Epithelial cell of proximal tubule (primary cell): ENCODE measurements at regions not wholly inside any gene's neighbourhood (a gene's known extent, or its start where the extent isn't known, plus 50 kb on each side); places are given as distances from the start of the nearest gene placed in this dataset.

Experiments
- DNase-seq: peaks from one replicate; pipeline ENCODE4 v3.0.0-alpha.2; 2011; ENCODE audit warnings: low read depth
- H3K4me3 ChIP-seq: 2 replicates; pipeline ENCODE4 v1.5.1; 2011; ENCODE audit warnings: low read depth, mild to moderate bottlenecking, low read length
- CTCF ChIP-seq: conservative IDR thresholded peaks from 2 replicates; pipeline ENCODE4 v1.5.1; 2012; ENCODE audit warnings: low read depth, mild to moderate bottlenecking, low read length

GRCh38 chr11:56932572-56933220 lies 56.0 kb upstream of the OR5AK2 start:
- H3K4me3 ChIP-seq: no peak overlapping the region
- no peak for TF ChIP-seq CTCF
- peak; percentile 27 for DNase-seq

- no peak for TF ChIP-seq CTCF
- H3K4me3 ChIP-seq: no peak overlapping the region
- DNase-seq: no peak
Observed at GRCh38 chr11:56923116-56923515, 65.6 kb upstream of the OR5AK2 start.

GRCh38 chr11:56922421-56922820 lies 66.3 kb upstream of the OR5AK2 start:
- H3K4me3 ChIP-seq: no peak overlapping the region
- DNase-seq: no peak
- no peak for TF ChIP-seq CTCF

GRCh38 chr11:56917708-56918400 lies 70.9 kb upstream of the OR5AK2 start:
- DNase-seq: no peak
- no peak for TF ChIP-seq CTCF
- H3K4me3 ChIP-seq: no peak overlapping the region

GRCh38 chr11:56916587-56916986 lies 72.1 kb upstream of the OR5AK2 start:
- no peak overlapping the region for H3K4me3 ChIP-seq
- TF ChIP-seq CTCF: no peak
- no peak for DNase-seq

GRCh38 chr11:56916162-56916561 lies 72.6 kb upstream of the OR5AK2 start:
- no peak for TF ChIP-seq CTCF
- no peak for DNase-seq
- no peak overlapping the region for H3K4me3 ChIP-seq

GRCh38 chr11:56911312-56911711 lies 77.4 kb upstream of the OR5AK2 start:
- no peak overlapping the region for H3K4me3 ChIP-seq
- no peak for TF ChIP-seq CTCF
- DNase-seq: no peak
